ENCODE measurements at regions not wholly inside any gene's neighbourhood (a gene's known extent, or its start where the extent isn't known, plus 50 kb on each side); places are given as distances from the start of the nearest gene placed in this dataset.

DNA sequence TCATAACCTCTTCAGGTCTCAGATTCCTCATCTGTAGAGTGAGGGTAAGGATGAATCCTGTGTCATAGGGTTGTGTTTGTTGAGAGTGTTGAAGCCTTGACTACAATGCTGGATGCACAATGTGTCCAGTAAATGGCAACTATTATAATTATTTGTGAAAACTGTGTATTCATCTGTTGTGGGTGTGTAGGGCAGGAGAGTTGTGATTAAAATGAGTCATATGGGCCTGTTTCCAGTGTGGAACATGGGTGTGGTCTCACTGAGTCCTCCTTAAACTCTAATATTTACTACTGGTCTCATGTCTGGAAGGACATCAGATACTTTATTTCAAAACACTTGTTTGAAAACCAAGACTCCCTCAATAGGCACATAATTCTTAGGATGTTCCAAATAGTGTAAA lies 208.5 kb upstream of the CASK start:
- no peak for TF ChIP-seq EZH2 (IDR thresholded peaks at IDR 0.05; ENCODE audit: borderline replicate concordance, low read depth, low read length, poor library complexity, severe bottlenecking)
- TF ChIP-seq, protein P1, sequence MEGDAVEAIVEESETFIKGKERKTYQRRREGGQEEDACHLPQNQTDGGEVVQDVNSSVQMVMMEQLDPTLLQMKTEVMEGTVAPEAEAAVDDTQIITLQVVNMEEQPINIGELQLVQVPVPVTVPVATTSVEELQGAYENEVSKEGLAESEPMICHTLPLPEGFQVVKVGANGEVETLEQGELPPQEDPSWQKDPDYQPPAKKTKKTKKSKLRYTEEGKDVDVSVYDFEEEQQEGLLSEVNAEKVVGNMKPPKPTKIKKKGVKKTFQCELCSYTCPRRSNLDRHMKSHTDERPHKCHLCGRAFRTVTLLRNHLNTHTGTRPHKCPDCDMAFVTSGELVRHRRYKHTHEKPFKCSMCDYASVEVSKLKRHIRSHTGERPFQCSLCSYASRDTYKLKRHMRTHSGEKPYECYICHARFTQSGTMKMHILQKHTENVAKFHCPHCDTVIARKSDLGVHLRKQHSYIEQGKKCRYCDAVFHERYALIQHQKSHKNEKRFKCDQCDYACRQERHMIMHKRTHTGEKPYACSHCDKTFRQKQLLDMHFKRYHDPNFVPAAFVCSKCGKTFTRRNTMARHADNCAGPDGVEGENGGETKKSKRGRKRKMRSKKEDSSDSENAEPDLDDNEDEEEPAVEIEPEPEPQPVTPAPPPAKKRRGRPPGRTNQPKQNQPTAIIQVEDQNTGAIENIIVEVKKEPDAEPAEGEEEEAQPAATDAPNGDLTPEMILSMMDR (conservative IDR thresholded peaks at IDR 0.05; ENCODE audit: low read depth, low read length) = no peak

Data from A673 (cell line).